A549 (cell line): ENCODE measurements at regions not wholly inside any gene's neighbourhood (a gene's known extent, or its start where the extent isn't known, plus 50 kb on each side); places are given as distances from the start of the nearest gene placed in this dataset.
A peak's percentile ranks its signal among the peaks of the same experiment; 100 is the strongest.

Experiments
- ATAC-seq, 2 experiments: fragments of 200-7000 bp in 1 of 2; fragments of >200 bp in 1 of 2; cut with Nextera tagmentation in 1 of 2; cut with Tn5 transposase in 1 of 2; 3 replicates each; pipeline versions ENCODE4 v1.8.0 to v1.9.1; 2018 to 2020; ENCODE audit warnings: mild to moderate bottlenecking in 1 of 2, moderate library complexity in 1 of 2
- CTCF ChIA-PET: fragments of 300-600 bp; sonication (Branson Sonifier 250); formaldehyde crosslinking; extraction: SDS; loops from one replicate; lab custom pipeline; 2021; ENCODE audit warnings: antibody characterized with exemption, inconsistent platforms; lab: Yijun Ruan, JAX
- POLR2A ChIA-PET: fragments of 350-600 bp; formaldehyde crosslinking; extraction: SDS; loops from one replicate; lab custom pipeline; 2021; ENCODE audit warnings: antibody characterized with exemption, inconsistent platforms; lab: Yijun Ruan, JAX
- DNase-seq, 2 experiments: peaks; one replicate each; pipeline versions ENCODE4 v3.0.0 to v3.0.0-alpha.2; 2011 to 2016; ENCODE audit warnings: low read depth in 1 of 2, low spot score in 1 of 2
- FAIRE-seq: peaks from 2 replicates; lab custom pipeline; 2011; peaks lifted over from hg19 to GRCh38; lab: Jason Lieb, UNC
- H3K27ac ChIP-seq, 2 experiments: fragments of >200 bp; sonication (Bioruptor Twin); formaldehyde crosslinking; 3 replicates each; pipeline ENCODE4 v1.5.1; 2016 to 2017
- H3K4me1 ChIP-seq: fragments of >200 bp; sonication (Bioruptor Twin); formaldehyde crosslinking; 3 replicates; pipeline ENCODE4 v1.6.1; 2016
- H3K4me2 ChIP-seq: fragments of >200 bp; sonication (Bioruptor Twin); formaldehyde crosslinking; 3 replicates; pipeline ENCODE4 v1.6.1; 2016
- H3K4me3 ChIP-seq: fragments of >200 bp; sonication (Bioruptor Twin); formaldehyde crosslinking; 3 replicates; pipeline ENCODE4 v1.5.1; 2016
- H3K9me3 ChIP-seq: fragments of >200 bp; sonication (Bioruptor Twin); formaldehyde crosslinking; 3 replicates; pipeline ENCODE4 v1.6.1; 2016
- CBX8 ChIP-seq: fragments of 200-600 bp; sonication (generic); IDR thresholded peaks from 2 replicates; pipeline ENCODE4 v1.6.1; 2016
- CEBPB ChIP-seq, 2 experiments: fragments of >200 bp in 1 of 2; sonication (Bioruptor Twin) in 1 of 2; formaldehyde crosslinking in 1 of 2; IDR thresholded peaks; 2 replicates each; pipeline ENCODE4 v1.6.1; 2012 to 2016
- CHD2 ChIP-seq: fragments of 150-350 bp; IDR thresholded peaks from 2 replicates; pipeline ENCODE4 v1.6.1; 2014; ENCODE audit warnings: low read length; ENCODE audit not compliant: partially characterized antibody
- EHMT2 ChIP-seq: fragments of 200-600 bp; sonication (generic); IDR thresholded peaks from 2 replicates; pipeline ENCODE4 v1.6.1; 2016; ENCODE audit warnings: antibody characterized with exemption, low read depth, mild to moderate bottlenecking, moderate library complexity
- EP300 ChIP-seq, 2 experiments: fragments of >200 bp; sonication (Bioruptor Twin); formaldehyde crosslinking; IDR thresholded peaks; 2 replicates in 1 of 2; 3 replicates in 1 of 2; pipeline ENCODE4 v1.6.1; 2016 to 2017
- FOSL2 ChIP-seq, 2 experiments: fragments of 450-650 bp in 1 of 2; fragments of >200 bp in 1 of 2; sonication (Bioruptor Twin) in 1 of 2; formaldehyde crosslinking; IDR thresholded peaks; 2 replicates each; pipeline versions ENCODE4 v1.5.0 to v1.6.1; 2016 to 2020; ENCODE audit warnings: mild to moderate bottlenecking in 1 of 2, moderate library complexity in 1 of 2
- HEYL ChIP-seq: fragments of 250-450 bp; sonication (Bioruptor Pico); IDR thresholded peaks from 2 replicates; pipeline ENCODE4 v1.8.0; 2021; ENCODE audit warnings: mild to moderate bottlenecking, moderate library complexity
- HOXA7 ChIP-seq: fragments of 250-450 bp; sonication (Bioruptor Pico); IDR thresholded peaks from 2 replicates; pipeline ENCODE4 v1.5.0; 2020; ENCODE audit warnings: mild to moderate bottlenecking, moderate library complexity
- JUN ChIP-seq, 2 experiments: fragments of >200 bp; sonication (Bioruptor Twin); formaldehyde crosslinking; IDR thresholded peaks; 2 replicates in 1 of 2; 3 replicates in 1 of 2; pipeline ENCODE4 v1.6.1; 2016 to 2017
- KDM1A ChIP-seq: fragments of 200-600 bp; sonication (generic); IDR thresholded peaks from 2 replicates; pipeline ENCODE4 v1.6.1; 2016; ENCODE audit warnings: low read depth, mild to moderate bottlenecking
- MAFK ChIP-seq: fragments of 450-650 bp; IDR thresholded peaks from 2 replicates; pipeline ENCODE4 v1.6.1; 2014; ENCODE audit not compliant: partially characterized antibody
- MYC ChIP-seq: IDR thresholded peaks from 2 replicates; pipeline ENCODE4 v1.6.1; 2012; ENCODE audit warnings: mild to moderate bottlenecking, inconsistent platforms, low read length, improper control_type of control experiment, borderline replicate concordance
- NPAS2 ChIP-seq: fragments of 250-450 bp; sonication (Bioruptor Pico); IDR thresholded peaks from 2 replicates; pipeline ENCODE4 v1.8.0; 2022; ENCODE audit warnings: mild to moderate bottlenecking, moderate library complexity, borderline replicate concordance
- PHF8 ChIP-seq: fragments of 200-600 bp; sonication (generic); IDR thresholded peaks from 2 replicates; pipeline ENCODE4 v1.6.1; 2016; ENCODE audit warnings: low read depth, mild to moderate bottlenecking, antibody characterized with exemption, moderate library complexity, borderline replicate concordance
- RAD21 ChIP-seq, 2 experiments: fragments of >200 bp in 1 of 2; sonication (Bioruptor Twin) in 1 of 2; formaldehyde crosslinking in 1 of 2; IDR thresholded peaks in 1 of 2; conservative IDR thresholded peaks in 1 of 2; 2 replicates in 1 of 2; 3 replicates in 1 of 2; pipeline ENCODE4 v1.6.1; 2012 to 2018; ENCODE audit warnings: inconsistent platforms in 1 of 2
- RARB ChIP-seq: fragments of 250-450 bp; sonication (Bioruptor Pico); IDR thresholded peaks from 2 replicates; pipeline ENCODE4 v1.8.0; 2021; ENCODE audit warnings: mild to moderate bottlenecking, moderate library complexity
- RNF2 ChIP-seq: fragments of 200-600 bp; sonication (generic); IDR thresholded peaks from 2 replicates; pipeline ENCODE4 v1.6.1; 2016; ENCODE audit warnings: low read depth, mild to moderate bottlenecking, antibody characterized with exemption, moderate library complexity, borderline replicate concordance
- SREBF2 ChIP-seq: fragments of 450-650 bp; IDR thresholded peaks from 2 replicates; pipeline ENCODE4 v1.6.1; 2014; ENCODE audit warnings: mild to moderate bottlenecking, moderate library complexity
- TFCP2L1 ChIP-seq: fragments of 250-450 bp; sonication (Bioruptor Pico); IDR thresholded peaks from 2 replicates; pipeline ENCODE4 v1.5.0; 2021; ENCODE audit warnings: mild to moderate bottlenecking
- ZFP36 ChIP-seq: fragments of 450-650 bp; IDR thresholded peaks from 2 replicates; pipeline ENCODE4 v1.6.1; 2014; ENCODE audit warnings: borderline replicate concordance; ENCODE audit not compliant: partially characterized antibody
- ZSCAN20 ChIP-seq: fragments of 250-450 bp; sonication (Bioruptor Pico); IDR thresholded peaks from 2 replicates; pipeline ENCODE4 v1.8.0; 2022; ENCODE audit warnings: mild to moderate bottlenecking, moderate library complexity
- WGBS: methylation state at CpG from one replicate; pipeline ENCODE4 v1.1.6; 2017; ENCODE audit errors: missing lambda C conversion rate; 5-methylcytosine and 5-hydroxymethylcytosine counted together
- TF ChIP-seq, protein P1 (sequence below): IDR thresholded peaks from 2 replicates; pipeline ENCODE4 v1.6.1; 2012
- TF ChIP-seq, protein P2 (sequence below): fragments of 250-450 bp; sonication (Bioruptor Pico); IDR thresholded peaks from 2 replicates; pipeline ENCODE4 v1.5.0; 2020; ENCODE audit warnings: low read depth, mild to moderate bottlenecking, moderate library complexity
- TF ChIP-seq, protein P3 (sequence below): IDR thresholded peaks from 2 replicates; pipeline ENCODE4 v1.6.1; 2012
- TF ChIP-seq, protein P4 (sequence below): fragments of >200 bp; sonication (Bioruptor Twin); formaldehyde crosslinking; IDR thresholded peaks from 2 replicates; pipeline ENCODE4 v1.6.1; 2016
- TF ChIP-seq, protein P5 (sequence below): fragments of >200 bp; sonication (Bioruptor Twin); formaldehyde crosslinking; IDR thresholded peaks from 3 replicates; pipeline ENCODE4 v1.5.1; 2016
- TF ChIP-seq, protein P6 (sequence below): fragments of 150-350 bp; IDR thresholded peaks from 2 replicates; pipeline ENCODE4 v1.6.1; 2014; ENCODE audit warnings: low read depth, mild to moderate bottlenecking, low read length

DNA sequence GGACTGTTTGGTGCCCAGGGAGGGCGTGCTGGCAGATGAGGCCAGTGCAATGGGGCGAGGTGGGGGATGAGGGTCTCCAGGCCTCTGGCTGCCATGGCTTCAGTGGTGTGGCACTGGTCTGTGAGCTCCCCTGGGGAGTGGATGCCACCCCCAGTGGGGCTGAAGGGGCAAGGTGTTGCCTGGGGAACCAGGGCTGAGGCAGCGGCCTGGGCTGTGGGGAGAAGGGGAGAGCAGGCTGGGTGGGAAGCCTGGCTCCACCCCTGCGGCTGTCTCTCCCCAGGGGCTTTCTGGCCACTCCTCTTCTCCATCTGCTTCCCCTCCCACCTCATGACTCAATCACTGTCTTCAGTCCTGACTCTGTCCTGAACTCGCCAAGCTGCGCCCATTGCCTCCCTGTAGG lies 88.4 kb upstream of the TLE3 start (continued):
- TF ChIP-seq, protein P1, sequence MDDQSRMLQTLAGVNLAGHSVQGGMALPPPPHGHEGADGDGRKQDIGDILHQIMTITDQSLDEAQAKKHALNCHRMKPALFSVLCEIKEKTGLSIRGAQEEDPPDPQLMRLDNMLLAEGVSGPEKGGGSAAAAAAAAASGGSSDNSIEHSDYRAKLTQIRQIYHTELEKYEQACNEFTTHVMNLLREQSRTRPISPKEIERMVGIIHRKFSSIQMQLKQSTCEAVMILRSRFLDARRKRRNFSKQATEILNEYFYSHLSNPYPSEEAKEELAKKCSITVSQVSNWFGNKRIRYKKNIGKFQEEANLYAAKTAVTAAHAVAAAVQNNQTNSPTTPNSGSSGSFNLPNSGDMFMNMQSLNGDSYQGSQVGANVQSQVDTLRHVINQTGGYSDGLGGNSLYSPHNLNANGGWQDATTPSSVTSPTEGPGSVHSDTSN, result no peak
- no peak for TF ChIP-seq ZSCAN20
- TF ChIP-seq, all 56 proteins: peak for 0

DNA sequence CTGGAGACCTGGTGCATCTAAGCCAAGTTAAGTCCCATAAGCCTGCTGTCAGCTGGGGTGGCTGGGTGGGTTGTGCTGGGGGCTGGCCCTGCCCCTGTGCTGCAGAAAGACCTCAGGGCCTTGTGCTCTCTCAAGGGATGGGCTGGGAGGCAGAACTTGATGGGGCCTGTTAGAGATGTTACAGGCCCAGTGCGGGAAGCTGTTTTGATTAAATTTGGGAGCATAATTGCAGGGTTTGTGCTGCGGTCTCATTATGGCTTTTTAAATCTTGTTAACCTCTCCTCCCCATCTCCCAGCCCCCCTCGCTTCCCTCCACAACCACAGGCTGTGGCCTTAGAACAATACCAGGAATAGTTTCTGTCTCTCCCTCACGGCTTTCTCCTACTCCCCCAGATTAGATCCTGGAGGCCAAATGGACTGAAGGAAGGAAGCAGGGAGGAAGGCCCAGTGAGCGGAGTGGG lies 87.6 kb upstream of the TLE3 start:
- ChIA-PET CTCF (interaction anchor here (2.3 kb wide), 1 partner anchor 11 kb away, joined by 9 read pairs; no protein-coding TSS in a partner anchor), POLR2A (no interaction called here)
- Histone ChIP-seq H3K4me3 (no peak overlapping the region), H3K4me1 (no peaks in the 10 kb centered on the region; the same call in 2 of the 3 replicates), H3K27ac (no peak overlapping the region), H3K9me3 (no peaks in the 10 kb centered on the region), H3K4me2 (no peak overlapping the region)
- no peak for TF ChIP-seq CBX8
- TF ChIP-seq, protein P2, sequence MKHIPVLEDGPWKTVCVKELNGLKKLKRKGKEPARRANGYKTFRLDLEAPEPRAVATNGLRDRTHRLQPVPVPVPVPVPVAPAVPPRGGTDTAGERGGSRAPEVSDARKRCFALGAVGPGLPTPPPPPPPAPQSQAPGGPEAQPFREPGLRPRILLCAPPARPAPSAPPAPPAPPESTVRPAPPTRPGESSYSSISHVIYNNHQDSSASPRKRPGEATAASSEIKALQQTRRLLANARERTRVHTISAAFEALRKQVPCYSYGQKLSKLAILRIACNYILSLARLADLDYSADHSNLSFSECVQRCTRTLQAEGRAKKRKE, result no peak
- no peak for TF ChIP-seq FOSL2 (IDR thresholded peaks at IDR 0.05)
- TF ChIP-seq FOSL2 (CRISPR knock-in tag; IDR thresholded peaks at IDR 0.05), result no peak
- TF ChIP-seq, protein P3, sequence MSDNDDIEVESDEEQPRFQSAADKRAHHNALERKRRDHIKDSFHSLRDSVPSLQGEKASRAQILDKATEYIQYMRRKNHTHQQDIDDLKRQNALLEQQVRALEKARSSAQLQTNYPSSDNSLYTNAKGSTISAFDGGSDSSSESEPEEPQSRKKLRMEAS, result no peak
- TF ChIP-seq RAD21 (conservative IDR thresholded peaks at IDR 0.05 in 1 of 2, IDR thresholded peaks at IDR 0.05 in 1 of 2), result no peak
- no peak for TF ChIP-seq HOXA7 (CRISPR knock-in tag)
- no peak for TF ChIP-seq CEBPB (IDR thresholded peaks at IDR 0.05)
- TF ChIP-seq EHMT2, result no peak
- no peak for TF ChIP-seq NPAS2 (CRISPR knock-in tag)
- TF ChIP-seq PHF8, result no peak
- TF ChIP-seq KDM1A, result no peak
- TF ChIP-seq EP300 (IDR thresholded peaks at IDR 0.05), result no peak
- DNase-seq (no peak), ATAC-seq (no peak), FAIRE-seq (no peak)
- WGBS, result 94% methylated on average over 5 of the region's 5 CpGs

DNA sequence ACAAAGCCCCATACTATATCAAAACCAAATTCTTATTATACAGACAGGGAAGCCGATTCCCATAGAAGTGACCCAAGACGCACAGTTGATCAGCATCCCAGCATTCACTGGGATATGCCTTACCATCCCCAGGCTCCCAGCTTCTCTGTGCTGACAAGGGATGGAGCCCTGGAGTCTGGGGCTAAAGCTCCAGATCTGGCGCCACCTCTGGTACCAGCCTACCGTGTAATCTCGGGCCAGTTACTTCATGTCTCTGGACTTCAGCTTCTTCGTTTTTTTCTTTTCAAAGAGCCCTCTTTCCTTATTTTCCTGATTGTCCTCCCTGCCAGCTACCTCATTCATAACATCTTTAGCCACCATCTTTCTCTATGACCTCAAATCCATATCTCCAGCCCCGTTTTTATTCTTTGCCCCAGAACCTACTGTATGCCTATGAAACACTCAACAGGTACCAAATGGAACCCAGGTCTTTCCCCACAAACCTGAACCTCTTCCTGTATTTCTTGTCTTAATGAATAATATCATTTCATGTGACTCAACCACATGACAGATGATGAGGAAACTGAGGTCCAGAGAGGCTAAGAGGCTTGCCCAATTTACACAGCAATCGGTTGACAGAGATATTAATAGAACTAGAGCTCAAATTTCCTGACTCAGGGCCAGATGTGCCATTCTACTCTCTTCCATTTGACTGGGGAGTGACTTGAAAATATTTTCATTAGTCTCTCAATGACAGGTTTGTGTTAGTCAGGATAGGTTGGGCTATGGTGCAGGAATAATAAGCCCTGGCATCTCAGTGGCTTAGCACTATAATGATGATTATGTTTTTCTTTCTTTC lies 85.4 kb upstream of the TLE3 start:
- no peak overlapping the region for H3K4me3 ChIP-seq
- H3K4me2 ChIP-seq, result no peak overlapping the region
- POLR2A ChIA-PET, result no interaction called here
- ATAC-seq, result peak in 1 of 2 experiments; percentile 79; a peak in 3 of 6 replicates
- H3K27ac ChIP-seq, result no peak overlapping the region
- no peaks in the 10 kb centered on the region; the same call in 2 of the 3 replicates for H3K4me1 ChIP-seq
- peak; percentile 31 to 41 for DNase-seq
- 49% methylated on average over 8 of the region's 8 CpGs for WGBS
- FAIRE-seq, result no peak
- CTCF ChIA-PET, result interaction anchor here (1.0 kb wide), 1 partner anchor 11 kb away, joined by 3 read pairs; no protein-coding TSS in a partner anchor
- no peaks in the 10 kb centered on the region for H3K9me3 ChIP-seq
- TF ChIP-seq PHF8 (no peak), JUN (IDR thresholded peaks at IDR 0.05) (no peak), HEYL (CRISPR knock-in tag) (no peak), MAFK (no peak), SREBF2 (no peak), CHD2 (no peak), TFCP2L1 (no peak), RARB (no peak), MYC (no peak), RAD21 (conservative IDR thresholded peaks at IDR 0.05 in 1 of 2, IDR thresholded peaks at IDR 0.05 in 1 of 2) (peak in 1 of 2 experiments; percentile 21; a peak in 2 of 5 replicates), RNF2 (no peak), ZSCAN20 (no peak), ZFP36 (no peak)
- TF ChIP-seq, protein P4, sequence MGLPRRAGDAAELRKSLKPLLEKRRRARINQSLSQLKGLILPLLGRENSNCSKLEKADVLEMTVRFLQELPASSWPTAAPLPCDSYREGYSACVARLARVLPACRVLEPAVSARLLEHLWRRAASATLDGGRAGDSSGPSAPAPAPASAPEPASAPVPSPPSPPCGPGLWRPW, result no peak
- TF ChIP-seq, protein P5, sequence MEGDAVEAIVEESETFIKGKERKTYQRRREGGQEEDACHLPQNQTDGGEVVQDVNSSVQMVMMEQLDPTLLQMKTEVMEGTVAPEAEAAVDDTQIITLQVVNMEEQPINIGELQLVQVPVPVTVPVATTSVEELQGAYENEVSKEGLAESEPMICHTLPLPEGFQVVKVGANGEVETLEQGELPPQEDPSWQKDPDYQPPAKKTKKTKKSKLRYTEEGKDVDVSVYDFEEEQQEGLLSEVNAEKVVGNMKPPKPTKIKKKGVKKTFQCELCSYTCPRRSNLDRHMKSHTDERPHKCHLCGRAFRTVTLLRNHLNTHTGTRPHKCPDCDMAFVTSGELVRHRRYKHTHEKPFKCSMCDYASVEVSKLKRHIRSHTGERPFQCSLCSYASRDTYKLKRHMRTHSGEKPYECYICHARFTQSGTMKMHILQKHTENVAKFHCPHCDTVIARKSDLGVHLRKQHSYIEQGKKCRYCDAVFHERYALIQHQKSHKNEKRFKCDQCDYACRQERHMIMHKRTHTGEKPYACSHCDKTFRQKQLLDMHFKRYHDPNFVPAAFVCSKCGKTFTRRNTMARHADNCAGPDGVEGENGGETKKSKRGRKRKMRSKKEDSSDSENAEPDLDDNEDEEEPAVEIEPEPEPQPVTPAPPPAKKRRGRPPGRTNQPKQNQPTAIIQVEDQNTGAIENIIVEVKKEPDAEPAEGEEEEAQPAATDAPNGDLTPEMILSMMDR, result peak; percentile 14; the same call in 1 of the 3 replicates
- TF ChIP-seq, protein P6, sequence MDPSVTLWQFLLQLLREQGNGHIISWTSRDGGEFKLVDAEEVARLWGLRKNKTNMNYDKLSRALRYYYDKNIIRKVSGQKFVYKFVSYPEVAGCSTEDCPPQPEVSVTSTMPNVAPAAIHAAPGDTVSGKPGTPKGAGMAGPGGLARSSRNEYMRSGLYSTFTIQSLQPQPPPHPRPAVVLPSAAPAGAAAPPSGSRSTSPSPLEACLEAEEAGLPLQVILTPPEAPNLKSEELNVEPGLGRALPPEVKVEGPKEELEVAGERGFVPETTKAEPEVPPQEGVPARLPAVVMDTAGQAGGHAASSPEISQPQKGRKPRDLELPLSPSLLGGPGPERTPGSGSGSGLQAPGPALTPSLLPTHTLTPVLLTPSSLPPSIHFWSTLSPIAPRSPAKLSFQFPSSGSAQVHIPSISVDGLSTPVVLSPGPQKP, result no peak
